HG02943 (cell line): ENCODE measurements at regions not wholly inside any gene's neighbourhood (a gene's known extent, or its start where the extent isn't known, plus 50 kb on each side); places are given as distances from the start of the nearest gene placed in this dataset.

Source experiments
- ATAC-seq: cut with Tn5 transposase; IDR thresholded peaks from one replicate; pipeline ENCODE4 v1.9.1; 2021; ENCODE audit warnings: mild to moderate bottlenecking, low read depth, moderate library complexity; ENCODE audit not compliant: unreplicated experiment

- no peak for ATAC-seq
Observed at GRCh38 chr13:59447846-59448620, 715.7 kb downstream of the DIAPH3 start.

GRCh38 chr13:59449750-59450149 is 714.0 kb downstream of the DIAPH3 start:
- no peak for ATAC-seq

GRCh38 chr13:59450229-59450628 is 713.5 kb downstream of the DIAPH3 start:
- no peak for ATAC-seq

GRCh38 chr13:59451236-59451635 is 712.5 kb downstream of the DIAPH3 start:
- ATAC-seq: no peak

- ATAC-seq: no peak
Observed at GRCh38 chr13:59452189-59452890, 711.4 kb downstream of the DIAPH3 start.

GRCh38 chr13:59458908-59459579 is 704.7 kb downstream of the DIAPH3 start:
- no peak for ATAC-seq

- no peak for ATAC-seq
Observed at GRCh38 chr13:59459972-59460371, 703.8 kb downstream of the DIAPH3 start.

- no peak for ATAC-seq
Observed at GRCh38 chr13:59461411-59461810, 702.3 kb downstream of the DIAPH3 start.

GRCh38 chr13:59463023-59463422 is 700.7 kb downstream of the DIAPH3 start:
- no peak for ATAC-seq

- no peak for ATAC-seq
Observed at GRCh38 chr13:59464926-59465325, 698.8 kb downstream of the DIAPH3 start.

GRCh38 chr13:59468396-59468795 is 695.3 kb downstream of the DIAPH3 start:
- no peak for ATAC-seq

GRCh38 chr13:59471106-59471505 is 692.6 kb downstream of the DIAPH3 start:
- ATAC-seq: no peak

GRCh38 chr13:59472134-59472533 is 691.6 kb downstream of the DIAPH3 start:
- ATAC-seq: no peak

GRCh38 chr13:59474696-59475095 is 689.0 kb downstream of the DIAPH3 start:
- ATAC-seq: no peak

- ATAC-seq: no peak
Observed at GRCh38 chr13:59475911-59476310, 687.8 kb downstream of the DIAPH3 start.

GRCh38 chr13:59476366-59476765 is 687.4 kb downstream of the DIAPH3 start:
- no peak for ATAC-seq

GRCh38 chr13:59477011-59477410 is 686.7 kb downstream of the DIAPH3 start:
- no peak for ATAC-seq

GRCh38 chr13:59478908-59479307 is 684.8 kb downstream of the DIAPH3 start:
- no peak for ATAC-seq

GRCh38 chr13:59479629-59480028 is 684.1 kb downstream of the DIAPH3 start:
- ATAC-seq: no peak

GRCh38 chr13:59480396-59481259 is 683.1 kb downstream of the DIAPH3 start:
- ATAC-seq: no peak
